GM23338 (cell line): ENCODE measurements at regions not wholly inside any gene's neighbourhood (a gene's known extent, or its start where the extent isn't known, plus 50 kb on each side); places are given as distances from the start of the nearest gene placed in this dataset.

Experiments used
- CREB1 ChIP-seq: fragments of 250-450 bp; sonication (Bioruptor Pico); IDR thresholded peaks from 2 replicates; pipeline ENCODE4 v1.5.0; 2020; ENCODE audit warnings: low read depth, mild to moderate bottlenecking, moderate library complexity
- CTCF ChIP-seq, 2 experiments: fragments of 200-600 bp in 1 of 2; sonication (generic) in 1 of 2; conservative IDR thresholded peaks; 2 replicates each; pipeline versions ENCODE4 v1.5.1 to v1.6.1; 2016 to 2017; ENCODE audit warnings: antibody characterized with exemption in 2 of 2, low read depth in 2 of 2, mild to moderate bottlenecking in 2 of 2, moderate library complexity in 1 of 2
- EZH2 ChIP-seq: fragments of 200-600 bp; sonication (generic); IDR thresholded peaks from one replicate; pipeline ENCODE4 v1.8.0; 2017; ENCODE audit warnings: antibody characterized with exemption, mild to moderate bottlenecking, low read depth; ENCODE audit not compliant: unreplicated experiment
- EZH2phosphoT487 ChIP-seq: fragments of 200-600 bp; sonication (generic); IDR thresholded peaks from one replicate; pipeline ENCODE4 v1.8.1; 2018; ENCODE audit warnings: antibody characterized with exemption; ENCODE audit not compliant: unreplicated experiment
- JUNB ChIP-seq: IDR thresholded peaks from one replicate; pipeline ENCODE4 v1.6.1; 2016; ENCODE audit warnings: antibody characterized with exemption; ENCODE audit not compliant: unreplicated experiment
- NANOG ChIP-seq: IDR thresholded peaks from 2 replicates; pipeline ENCODE4 v1.6.1; 2016; ENCODE audit warnings: antibody characterized with exemption, borderline replicate concordance
- POLR2AphosphoS5 ChIP-seq: IDR thresholded peaks from 2 replicates; pipeline ENCODE4 v1.6.1; 2016; ENCODE audit warnings: antibody characterized with exemption, low read depth
- ZNF331 ChIP-seq: fragments of 250-450 bp; sonication (Bioruptor Pico); IDR thresholded peaks from 2 replicates; pipeline ENCODE4 v1.5.0; 2020; ENCODE audit warnings: low read depth, mild to moderate bottlenecking, moderate library complexity
- TF ChIP-seq, protein P1 (sequence below): IDR thresholded peaks from one replicate; pipeline ENCODE4 v1.6.1; 2018; ENCODE audit warnings: antibody characterized with exemption; ENCODE audit not compliant: unreplicated experiment
- TF ChIP-seq, protein P2 (sequence below): IDR thresholded peaks from 2 replicates; pipeline ENCODE4 v1.6.1; 2016; ENCODE audit warnings: antibody characterized with exemption

DNA sequence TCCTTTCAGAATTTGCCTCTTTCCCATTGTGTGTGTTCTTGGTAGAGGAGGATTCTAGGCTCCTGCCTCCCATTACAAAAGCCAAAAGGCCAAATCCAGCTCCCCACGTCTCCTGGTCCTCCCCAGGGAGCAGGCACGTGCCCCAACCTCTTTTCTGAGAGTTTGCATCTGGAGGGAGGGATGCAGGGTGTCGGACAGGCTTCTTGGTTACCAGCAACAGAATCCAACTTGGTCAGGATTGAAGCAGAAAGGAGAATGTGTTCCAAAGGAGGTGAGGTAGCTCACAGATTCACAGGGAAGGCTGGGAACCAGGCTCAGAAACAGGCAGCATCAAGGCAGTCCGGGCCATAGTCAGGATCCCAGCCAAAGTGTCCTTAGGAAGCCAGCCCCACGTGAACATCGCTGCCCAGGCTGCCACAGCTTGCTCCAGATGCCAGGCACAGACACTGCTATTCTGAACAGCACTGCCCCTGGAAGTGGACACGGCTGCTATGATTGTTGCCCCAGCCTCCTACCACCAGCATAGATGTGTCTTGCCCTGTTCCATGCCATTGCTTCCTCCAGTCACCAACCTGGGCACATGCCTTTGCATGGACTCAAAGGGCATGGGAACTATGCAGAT lies 264.2 kb upstream of the ZMIZ1 start:
- TF ChIP-seq CTCF (conservative IDR thresholded peaks at IDR 0.05; ENCODE audit: low read depth in 2 of 2): no peak
- TF ChIP-seq ZNF331 (CRISPR knock-in tag): no peak
- no peak for TF ChIP-seq POLR2AphosphoS5
- no peak for TF ChIP-seq EZH2phosphoT487
- no peak for TF ChIP-seq EZH2
- no peak for TF ChIP-seq CREB1 (CRISPR knock-in tag)
- no peak for TF ChIP-seq JUNB
- TF ChIP-seq, protein P1, sequence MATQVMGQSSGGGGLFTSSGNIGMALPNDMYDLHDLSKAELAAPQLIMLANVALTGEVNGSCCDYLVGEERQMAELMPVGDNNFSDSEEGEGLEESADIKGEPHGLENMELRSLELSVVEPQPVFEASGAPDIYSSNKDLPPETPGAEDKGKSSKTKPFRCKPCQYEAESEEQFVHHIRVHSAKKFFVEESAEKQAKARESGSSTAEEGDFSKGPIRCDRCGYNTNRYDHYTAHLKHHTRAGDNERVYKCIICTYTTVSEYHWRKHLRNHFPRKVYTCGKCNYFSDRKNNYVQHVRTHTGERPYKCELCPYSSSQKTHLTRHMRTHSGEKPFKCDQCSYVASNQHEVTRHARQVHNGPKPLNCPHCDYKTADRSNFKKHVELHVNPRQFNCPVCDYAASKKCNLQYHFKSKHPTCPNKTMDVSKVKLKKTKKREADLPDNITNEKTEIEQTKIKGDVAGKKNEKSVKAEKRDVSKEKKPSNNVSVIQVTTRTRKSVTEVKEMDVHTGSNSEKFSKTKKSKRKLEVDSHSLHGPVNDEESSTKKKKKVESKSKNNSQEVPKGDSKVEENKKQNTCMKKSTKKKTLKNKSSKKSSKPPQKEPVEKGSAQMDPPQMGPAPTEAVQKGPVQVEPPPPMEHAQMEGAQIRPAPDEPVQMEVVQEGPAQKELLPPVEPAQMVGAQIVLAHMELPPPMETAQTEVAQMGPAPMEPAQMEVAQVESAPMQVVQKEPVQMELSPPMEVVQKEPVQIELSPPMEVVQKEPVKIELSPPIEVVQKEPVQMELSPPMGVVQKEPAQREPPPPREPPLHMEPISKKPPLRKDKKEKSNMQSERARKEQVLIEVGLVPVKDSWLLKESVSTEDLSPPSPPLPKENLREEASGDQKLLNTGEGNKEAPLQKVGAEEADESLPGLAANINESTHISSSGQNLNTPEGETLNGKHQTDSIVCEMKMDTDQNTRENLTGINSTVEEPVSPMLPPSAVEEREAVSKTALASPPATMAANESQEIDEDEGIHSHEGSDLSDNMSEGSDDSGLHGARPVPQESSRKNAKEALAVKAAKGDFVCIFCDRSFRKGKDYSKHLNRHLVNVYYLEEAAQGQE: no peak
- TF ChIP-seq, protein P2, sequence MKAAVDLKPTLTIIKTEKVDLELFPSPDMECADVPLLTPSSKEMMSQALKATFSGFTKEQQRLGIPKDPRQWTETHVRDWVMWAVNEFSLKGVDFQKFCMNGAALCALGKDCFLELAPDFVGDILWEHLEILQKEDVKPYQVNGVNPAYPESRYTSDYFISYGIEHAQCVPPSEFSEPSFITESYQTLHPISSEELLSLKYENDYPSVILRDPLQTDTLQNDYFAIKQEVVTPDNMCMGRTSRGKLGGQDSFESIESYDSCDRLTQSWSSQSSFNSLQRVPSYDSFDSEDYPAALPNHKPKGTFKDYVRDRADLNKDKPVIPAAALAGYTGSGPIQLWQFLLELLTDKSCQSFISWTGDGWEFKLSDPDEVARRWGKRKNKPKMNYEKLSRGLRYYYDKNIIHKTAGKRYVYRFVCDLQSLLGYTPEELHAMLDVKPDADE: no peak
- TF ChIP-seq NANOG: no peak
